ELR (cell line): ENCODE measurements at regions not wholly inside any gene's neighbourhood (a gene's known extent, or its start where the extent isn't known, plus 50 kb on each side); places are given as distances from the start of the nearest gene placed in this dataset.
"Not testable (repeated sequence)": the region's sequence is repeated elsewhere in the genome, so short reads cannot be mapped to it uniquely, and the experiment has no call there.

ENCODE experiments used
- DNase-seq: peaks from one replicate; pipeline ENCODE4 v3.0.0-alpha.2; 2015; ENCODE audit warnings: low read depth

DNA sequence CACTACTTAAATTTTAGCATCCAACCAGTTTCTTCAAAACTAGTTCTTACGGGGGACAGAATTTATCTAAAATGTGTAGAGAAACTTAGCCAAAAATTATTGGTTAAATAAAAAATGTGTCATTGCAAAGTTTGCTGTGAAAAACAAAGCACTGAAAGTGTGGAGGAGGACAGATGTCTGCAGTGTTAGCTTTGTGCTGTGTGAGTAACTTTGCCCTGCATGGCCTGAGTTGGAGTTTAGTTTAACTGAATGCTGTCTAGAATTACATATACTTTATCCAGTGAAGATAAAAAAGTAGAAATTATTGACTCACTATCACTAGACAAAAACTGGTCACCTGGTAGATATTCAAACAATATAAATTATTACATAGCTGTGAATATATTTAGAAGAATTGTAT lies 1225.2 kb upstream of the CELF4 start:
- no peak for DNase-seq

- DNase-seq, result no peak
These were observed 1224.7 kb upstream of the CELF4 start for GRCh38 chr18:38790303-38790702.

DNA sequence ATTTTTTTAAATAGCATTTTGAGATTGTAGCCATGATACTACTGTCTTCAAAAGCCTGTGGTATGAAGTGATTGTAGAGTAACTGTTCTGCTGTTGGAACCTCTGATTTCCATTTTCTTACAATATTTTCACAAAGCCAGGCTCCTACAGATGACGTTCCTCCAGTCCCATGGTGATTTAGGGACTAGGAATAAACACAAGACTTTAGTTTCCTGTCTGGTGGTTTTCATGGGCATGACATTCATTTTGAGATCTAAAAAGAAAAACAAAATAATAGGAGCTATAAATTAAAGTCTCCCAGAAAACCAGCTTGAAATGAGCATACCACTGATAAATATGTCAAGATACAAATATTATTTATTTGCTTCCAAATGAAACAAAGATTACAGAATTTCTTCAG lies 1223.5 kb upstream of the CELF4 start:
- no peak for DNase-seq

GRCh38 chr18:38786906-38787305 lies 1221.3 kb upstream of the CELF4 start:
- DNase-seq, result no peak

- DNase-seq, result not testable (repeated sequence)
These were observed 1206.0 kb upstream of the CELF4 start for GRCh38 chr18:38771620-38772019.

- DNase-seq, result no peak
These were observed 1202.9 kb upstream of the CELF4 start for GRCh38 chr18:38768504-38768903.

GRCh38 chr18:38759457-38759856 lies 1193.9 kb upstream of the CELF4 start:
- no peak for DNase-seq

- DNase-seq, result no peak
These were observed 1190.8 kb upstream of the CELF4 start for GRCh38 chr18:38756436-38756835.

- no peak for DNase-seq
These were observed 1186.8 kb upstream of the CELF4 start for GRCh38 chr18:38752430-38752829.

GRCh38 chr18:38751898-38752297 lies 1186.3 kb upstream of the CELF4 start:
- no peak for DNase-seq

GRCh38 chr18:38751211-38751610 lies 1185.6 kb upstream of the CELF4 start:
- DNase-seq, result no peak

DNA sequence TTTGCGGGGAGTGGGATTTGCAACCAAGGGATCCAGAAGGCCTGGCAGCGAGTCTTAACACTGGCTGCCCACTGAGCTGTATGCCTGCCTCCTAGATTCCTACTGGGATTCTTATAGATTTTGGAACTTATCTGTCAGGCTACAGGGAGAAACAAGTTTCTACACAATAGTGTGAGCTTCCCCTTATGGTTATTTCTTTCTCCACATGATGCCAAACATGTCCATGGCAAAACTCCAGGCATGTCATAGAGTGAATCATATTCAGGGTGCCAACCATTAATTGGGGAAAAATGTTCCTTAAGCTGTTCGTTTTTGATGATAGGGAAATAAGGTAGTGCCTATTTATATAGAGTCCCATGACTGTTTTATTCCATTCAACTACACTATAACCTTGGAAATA lies 1185.2 kb upstream of the CELF4 start:
- no peak for DNase-seq

DNA sequence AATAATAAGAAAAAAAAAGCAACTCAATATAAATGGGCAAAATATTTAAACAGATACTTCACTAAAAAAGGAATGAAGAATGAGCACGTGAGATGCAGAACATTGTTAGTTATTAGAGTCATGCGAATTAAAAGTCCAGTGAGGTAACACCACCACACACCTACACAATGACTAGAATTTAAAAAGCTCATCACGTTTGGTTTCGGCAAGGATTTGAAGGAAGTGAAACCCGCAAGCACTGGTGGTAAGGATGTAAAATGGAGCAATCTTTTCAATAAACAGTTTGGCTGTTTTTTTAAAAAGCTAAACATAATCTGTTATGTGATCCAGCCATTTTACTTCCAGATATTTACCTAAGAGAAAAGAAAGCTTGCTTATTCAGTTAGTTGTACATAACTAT lies 1181.6 kb upstream of the CELF4 start:
- no peak for DNase-seq

- not testable (repeated sequence) for DNase-seq
These were observed 1154.6 kb upstream of the CELF4 start for GRCh38 chr18:38720181-38720580.

DNA sequence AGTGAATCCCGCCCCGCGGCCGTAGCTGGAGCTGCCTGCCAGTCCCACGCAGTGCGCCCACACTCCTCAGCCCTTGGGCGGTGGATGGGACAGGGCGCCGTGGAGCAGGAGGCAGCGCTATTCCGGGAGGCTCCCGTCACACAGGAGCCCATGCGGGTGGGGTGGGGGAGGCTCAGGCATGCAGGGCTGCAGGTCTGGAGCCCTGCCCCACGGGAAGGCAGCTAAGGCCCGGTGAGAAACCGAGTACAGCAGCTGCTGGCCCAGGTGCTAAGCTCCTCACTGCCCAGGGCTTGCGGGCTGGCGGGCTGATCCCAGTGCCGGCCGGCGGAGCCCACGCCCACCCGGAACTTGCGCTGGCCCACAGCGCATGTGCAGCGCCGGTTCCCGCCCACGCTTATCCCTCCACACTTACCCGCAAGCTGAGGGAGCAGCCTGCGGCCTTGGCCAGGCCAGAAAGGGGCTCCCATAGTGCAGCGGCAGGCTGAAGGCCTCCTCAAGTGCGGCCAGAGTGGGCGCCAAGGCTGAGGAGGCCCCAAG lies 1152.8 kb upstream of the CELF4 start:
- DNase-seq, result no peak

- DNase-seq, result no peak
These were observed 1143.5 kb upstream of the CELF4 start for GRCh38 chr18:38709122-38709521.

DNA sequence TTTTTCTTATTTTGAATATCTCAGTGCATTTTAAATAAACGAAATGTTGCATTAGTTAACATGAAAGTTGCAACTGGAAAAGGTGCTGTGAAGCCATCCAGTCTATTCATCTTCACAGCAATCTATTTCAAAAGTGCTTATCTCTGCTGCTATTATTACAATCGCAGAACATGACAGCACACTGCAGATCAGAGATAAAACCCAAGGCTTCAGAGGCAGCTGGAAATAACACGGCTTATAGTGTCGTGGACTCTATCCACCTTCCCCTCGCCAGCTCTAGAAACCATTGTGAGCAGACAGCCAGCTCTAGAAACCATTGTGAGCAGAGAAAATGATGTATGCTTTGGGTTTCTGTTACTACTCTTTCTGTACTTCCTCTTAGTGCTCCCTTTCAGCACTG lies 1140.8 kb upstream of the CELF4 start:
- DNase-seq, result no peak

GRCh38 chr18:38698088-38698487 lies 1132.5 kb upstream of the CELF4 start:
- DNase-seq, result no peak

DNA sequence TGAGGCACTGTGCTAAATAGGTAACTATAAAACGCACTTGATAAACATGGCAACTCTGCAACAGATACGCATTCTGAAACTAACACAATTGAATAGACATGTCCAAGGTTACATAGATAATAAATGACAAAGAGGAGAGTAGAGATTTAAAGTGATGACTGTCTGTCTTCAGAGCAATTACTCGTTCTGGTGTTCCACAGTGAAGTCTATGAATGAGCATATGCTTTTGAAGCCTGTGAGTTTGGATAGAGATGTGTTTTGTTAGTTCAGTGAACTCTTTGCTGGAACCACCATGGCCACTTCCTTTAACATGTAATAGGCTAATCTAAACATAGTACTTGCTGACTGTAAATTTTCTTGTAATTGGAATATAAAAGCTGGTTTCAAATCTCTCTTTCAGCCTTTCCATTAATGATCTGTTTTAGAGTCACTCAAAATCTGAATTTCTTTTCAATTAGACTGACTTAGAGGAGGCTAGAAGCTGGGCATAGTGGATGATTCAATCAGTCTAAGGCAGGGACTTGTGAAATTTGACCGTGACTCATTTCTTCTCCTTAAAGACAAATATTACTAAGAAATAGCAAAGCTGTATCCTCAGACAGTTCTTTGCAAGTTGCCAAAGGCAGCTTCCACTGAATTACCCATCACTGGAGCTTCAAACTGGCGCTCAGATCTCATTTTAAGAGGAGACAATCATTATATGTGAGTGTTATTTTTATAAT lies 1130.1 kb upstream of the CELF4 start:
- DNase-seq, result no peak

DNA sequence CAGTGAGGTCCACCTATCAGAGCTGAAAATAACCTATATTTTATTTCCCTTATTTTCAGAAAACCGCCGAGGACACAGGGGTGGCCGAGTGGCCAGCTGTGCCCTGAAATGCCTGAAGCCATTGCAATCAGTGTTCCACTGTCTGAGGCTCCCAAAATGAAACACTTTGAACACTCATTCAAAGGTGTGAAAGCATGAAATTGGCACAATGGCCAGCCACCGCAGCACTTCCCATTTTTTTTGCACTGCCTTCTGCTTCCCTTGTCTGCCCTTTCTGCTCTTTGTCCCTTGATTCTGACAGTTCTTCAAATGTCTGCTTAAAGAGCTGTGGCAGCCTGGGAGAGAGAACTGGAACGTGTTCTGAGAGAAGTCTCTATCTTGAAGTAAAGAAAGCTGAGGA lies 1127.5 kb upstream of the CELF4 start:
- no peak for DNase-seq

- DNase-seq, result no peak
These were observed 1125.0 kb upstream of the CELF4 start for GRCh38 chr18:38690626-38691025.

- DNase-seq, result no peak
These were observed 1122.8 kb upstream of the CELF4 start for GRCh38 chr18:38688416-38688815.

- DNase-seq, result no peak
These were observed 1104.9 kb upstream of the CELF4 start for GRCh38 chr18:38670486-38670885.

DNA sequence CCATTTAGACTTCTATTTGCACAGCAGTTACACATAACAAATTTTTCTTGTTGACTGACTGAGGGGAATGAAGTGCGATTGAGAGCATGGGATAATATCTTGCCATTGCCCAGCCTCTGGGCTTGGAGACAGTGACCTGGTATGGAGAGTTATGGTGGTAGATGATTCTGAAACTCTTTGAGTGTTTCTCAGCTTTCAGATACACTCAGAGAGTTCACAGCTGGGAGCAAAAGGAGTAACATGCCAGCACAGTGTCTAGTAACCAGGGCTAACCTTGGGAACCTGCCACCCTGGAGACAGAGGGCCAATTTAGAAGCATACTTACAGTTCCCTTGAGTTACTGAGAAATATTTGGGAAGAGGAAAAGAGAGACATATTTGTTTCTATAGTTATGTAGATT lies 1099.3 kb upstream of the CELF4 start:
- no peak for DNase-seq
